ENCODE measurements at regions not wholly inside any gene's neighbourhood (a gene's known extent, or its start where the extent isn't known, plus 50 kb on each side); places are given as distances from the start of the nearest gene placed in this dataset.
"Not testable (repeated sequence)": the region's sequence is repeated elsewhere in the genome, so short reads cannot be mapped to it uniquely, and the experiment has no call there.

DNA sequence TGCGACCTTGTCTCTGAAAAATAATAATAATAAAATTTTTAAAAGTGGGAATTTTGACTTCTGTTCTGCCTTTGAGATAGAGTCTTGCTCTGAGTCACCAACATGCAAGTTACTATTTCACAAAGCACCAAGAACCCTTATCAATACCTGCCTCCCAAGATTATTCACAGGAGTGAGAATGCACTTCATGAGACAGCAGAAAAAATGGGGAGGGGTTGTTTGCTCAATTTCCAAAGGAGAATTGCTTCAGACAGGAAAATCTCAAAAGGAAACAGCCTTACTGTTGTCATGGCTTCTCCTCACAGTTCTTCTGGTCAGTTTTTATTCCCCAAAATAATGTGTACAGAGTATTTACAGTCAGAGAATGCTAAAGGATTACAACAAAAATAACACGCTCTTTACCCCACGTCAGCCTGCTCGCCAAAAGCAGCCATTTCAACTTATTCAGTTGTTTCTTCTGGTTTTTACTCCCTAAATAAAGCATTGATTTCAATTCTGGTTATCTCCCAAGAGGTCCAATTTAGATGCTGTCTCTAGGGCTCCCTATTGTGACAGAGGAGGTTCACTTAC, 89.0 kb downstream of the PPCDC start:
- peak overlapping the region in 1 of 7 experiments; percentile 17 for H3K4me3 ChIP-seq (ENCODE audit: control insufficient read depth in 1 of 7, extremely low read depth in 1 of 7, insufficient read depth in 4 of 7, low read depth in 2 of 7, low read length in 6 of 7)
- H3K9me3 ChIP-seq (ENCODE audit: control extremely low read depth in 1 of 5, control insufficient read depth in 4 of 5, insufficient read depth in 2 of 5, low read depth in 1 of 5, low read length in 4 of 5) = peaks cover 0 to 19% (median 0%) of the 10 kb centered on the region in 5 experiments
- 93% methylated on average over 3 of the region's 4 CpGs for WGBS (ENCODE audit: insufficient coverage)
- no peaks in the 10 kb centered on the region for H3K36me3 ChIP-seq (ENCODE audit: control insufficient read depth in 4 of 4, insufficient read depth in 4 of 4, low read length in 3 of 4)
- POLR2A ChIA-PET = no interaction called here
- H3K4me1 ChIP-seq (ENCODE audit: control extremely low read depth in 1 of 4, control insufficient read depth in 4 of 4, insufficient read depth in 4 of 4, low read length in 3 of 4) = peaks cover 21 to 62% (median 50%) of the 10 kb centered on the region in 4 experiments
- H3K27me3 ChIP-seq (replicated peaks in 2 of 5; ENCODE audit: control insufficient read depth in 4 of 5, insufficient read depth in 5 of 5, low read length in 4 of 5) = no peaks in the 10 kb centered on the region
- CTCF ChIA-PET = interaction anchor here (1.8 to 9.6 kb wide), 3 partner anchors 13 to 89 kb away, joined by 6 to 95 read pairs (median 37); partner anchors contain the start of gene C15orf39
- peak overlapping the region in 1 of 2 experiments; percentile 47 for H3K27ac ChIP-seq (ENCODE audit: insufficient read depth in 1 of 2, low read depth in 1 of 2, low read length in 2 of 2, poor library complexity in 1 of 2, severe bottlenecking in 2 of 2)
- DNase-seq = peak in 2 of 3 donors; percentile 13 to 26

GRCh38 chr15:75112848-75113492, 88.7 kb upstream of the C15orf39 start:
- no peak for DNase-seq
- H3K27ac ChIP-seq (ENCODE audit: insufficient read depth in 1 of 2, low read depth in 1 of 2, low read length in 2 of 2, poor library complexity in 1 of 2, severe bottlenecking in 2 of 2) = peak overlapping the region in 1 of 2 experiments; percentile 47
- H3K36me3 ChIP-seq (ENCODE audit: control insufficient read depth in 4 of 4, insufficient read depth in 4 of 4, low read length in 3 of 4) = no peaks in the 10 kb centered on the region
- POLR2A ChIA-PET = no interaction called here
- peak overlapping the region in 1 of 7 experiments; percentile 13 for H3K4me3 ChIP-seq (ENCODE audit: control insufficient read depth in 1 of 7, extremely low read depth in 1 of 7, insufficient read depth in 4 of 7, low read depth in 2 of 7, low read length in 6 of 7)
- H3K9me3 ChIP-seq (ENCODE audit: control extremely low read depth in 1 of 5, control insufficient read depth in 4 of 5, insufficient read depth in 2 of 5, low read depth in 1 of 5, low read length in 4 of 5) = peaks cover 0 to 19% (median 0%) of the 10 kb centered on the region in 5 experiments
- H3K27me3 ChIP-seq (replicated peaks in 2 of 5; ENCODE audit: control insufficient read depth in 4 of 5, insufficient read depth in 5 of 5, low read length in 4 of 5) = no peaks in the 10 kb centered on the region
- peaks cover 16 to 56% (median 47%) of the 10 kb centered on the region in 4 experiments for H3K4me1 ChIP-seq (ENCODE audit: control extremely low read depth in 1 of 4, control insufficient read depth in 4 of 4, insufficient read depth in 4 of 4, low read length in 3 of 4)
- CTCF ChIA-PET = interaction anchor here (0.6 kb wide), 1 partner anchor 48 kb away, joined by 4 read pairs; no protein-coding TSS in a partner anchor
- 100% methylated on average over 1 of the region's 3 CpGs for WGBS (ENCODE audit: insufficient coverage)

DNA sequence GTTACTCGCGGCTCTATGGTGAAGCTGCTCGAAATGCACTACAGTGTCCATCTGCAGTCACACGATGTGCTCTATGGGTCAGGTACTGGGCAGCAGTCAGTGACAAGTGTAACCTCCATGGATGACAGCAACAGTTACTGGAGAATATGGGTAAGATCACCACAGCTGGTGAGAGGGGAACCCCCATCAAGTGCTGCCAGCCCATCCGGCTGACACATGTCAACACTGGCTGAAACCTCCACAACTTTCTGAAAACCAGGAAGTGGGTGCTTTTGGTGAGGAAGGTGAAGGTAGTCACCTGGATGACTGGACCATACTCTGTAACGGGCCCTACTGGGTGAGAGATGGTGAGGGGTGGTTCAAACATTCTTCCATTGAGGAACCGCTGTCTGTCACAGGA, 87.4 kb upstream of the C15orf39 start:
- no peaks in the 10 kb centered on the region for H3K36me3 ChIP-seq (ENCODE audit: control insufficient read depth in 4 of 4, insufficient read depth in 4 of 4, low read length in 3 of 4)
- peak in 2 of 3 donors; percentile 59 to 60 for DNase-seq
- H3K4me1 ChIP-seq (ENCODE audit: control extremely low read depth in 1 of 4, control insufficient read depth in 4 of 4, insufficient read depth in 4 of 4, low read length in 3 of 4) = peaks cover 6 to 42% (median 34%) of the 10 kb centered on the region in 4 experiments
- no peaks in the 10 kb centered on the region for H3K27me3 ChIP-seq (replicated peaks in 2 of 5; ENCODE audit: control insufficient read depth in 4 of 5, insufficient read depth in 5 of 5, low read length in 4 of 5)
- peaks cover 0 to 19% (median 0%) of the 10 kb centered on the region in 5 experiments for H3K9me3 ChIP-seq (ENCODE audit: control extremely low read depth in 1 of 5, control insufficient read depth in 4 of 5, insufficient read depth in 2 of 5, low read depth in 1 of 5, low read length in 4 of 5)
- 86% methylated on average over 7 of the region's 7 CpGs for WGBS (ENCODE audit: insufficient coverage)
- ChIA-PET CTCF (interaction anchor here (1.0 to 3.2 kb wide), 5 partner anchors 9 to 73 kb away, joined by 3 to 12 read pairs (median 4); no protein-coding TSS in a partner anchor), POLR2A (no interaction called here)
- H3K27ac ChIP-seq (ENCODE audit: insufficient read depth in 1 of 2, low read depth in 1 of 2, low read length in 2 of 2, poor library complexity in 1 of 2, severe bottlenecking in 2 of 2) = no peak overlapping the region
- H3K4me3 ChIP-seq (ENCODE audit: control insufficient read depth in 1 of 7, extremely low read depth in 1 of 7, insufficient read depth in 4 of 7, low read depth in 2 of 7, low read length in 6 of 7) = no peak overlapping the region

- Histone ChIP-seq H3K4me1 (ENCODE audit: control extremely low read depth in 1 of 4, control insufficient read depth in 4 of 4, insufficient read depth in 4 of 4, low read length in 3 of 4) (peaks cover 6 to 38% (median 29%) of the 10 kb centered on the region in 4 experiments), H3K4me3 (ENCODE audit: control insufficient read depth in 1 of 7, extremely low read depth in 1 of 7, insufficient read depth in 4 of 7, low read depth in 2 of 7, low read length in 6 of 7) (no peak overlapping the region), H3K36me3 (ENCODE audit: control insufficient read depth in 4 of 4, insufficient read depth in 4 of 4, low read length in 3 of 4) (no peaks in the 10 kb centered on the region), H3K9me3 (ENCODE audit: control extremely low read depth in 1 of 5, control insufficient read depth in 4 of 5, insufficient read depth in 2 of 5, low read depth in 1 of 5, low read length in 4 of 5) (peaks cover 0 to 19% (median 0%) of the 10 kb centered on the region in 5 experiments), H3K27ac (ENCODE audit: insufficient read depth in 1 of 2, low read depth in 1 of 2, low read length in 2 of 2, poor library complexity in 1 of 2, severe bottlenecking in 2 of 2) (no peak overlapping the region), H3K27me3 (replicated peaks in 2 of 5; ENCODE audit: control insufficient read depth in 4 of 5, insufficient read depth in 5 of 5, low read length in 4 of 5) (no peaks in the 10 kb centered on the region)
- no peak for DNase-seq
- WGBS (ENCODE audit: insufficient coverage) = 100% methylated on average over 3 of the region's 3 CpGs
- ChIA-PET CTCF (interaction anchor here (1.2 to 3.2 kb wide), 4 partner anchors 8 to 73 kb away, joined by 3 to 12 read pairs (median 4); no protein-coding TSS in a partner anchor), POLR2A (interaction anchor here (0.8 kb wide), 1 partner anchor 10 kb away, joined by 3 read pairs; no protein-coding TSS in a partner anchor)
These were observed 86.9 kb upstream of the C15orf39 start for GRCh38 chr15:75114796-75115195.

DNA sequence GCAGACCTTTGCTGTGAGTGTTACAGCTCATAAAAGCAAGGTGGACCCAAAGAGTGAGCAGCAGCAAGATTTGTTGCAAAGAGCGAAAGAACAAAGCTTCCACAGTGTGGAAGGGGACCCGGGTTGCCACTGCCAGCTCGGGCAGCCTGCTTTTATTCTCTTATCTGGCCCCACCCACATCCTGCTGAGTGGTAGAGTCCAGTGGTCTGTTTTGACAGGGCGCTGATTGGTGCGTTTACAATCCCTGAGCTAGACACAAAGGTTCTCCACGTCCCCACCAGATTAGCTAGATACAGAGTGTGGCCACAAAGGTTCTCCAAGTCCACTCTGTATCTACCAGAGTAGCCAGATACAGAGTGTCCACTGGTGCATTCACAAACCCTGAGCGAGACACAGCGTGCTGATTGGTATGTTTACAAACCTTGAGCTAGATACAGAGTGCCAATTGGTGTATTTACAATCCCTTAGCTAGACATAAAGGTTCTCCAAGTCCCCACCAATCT, 86.2 kb upstream of the C15orf39 start:
- WGBS (ENCODE audit: insufficient coverage) = 83% methylated on average over 8 of the region's 8 CpGs
- CTCF ChIA-PET = interaction anchor here (1.3 to 3.2 kb wide), 3 partner anchors 9 to 74 kb away, joined by 4 to 12 read pairs (median 6); no protein-coding TSS in a partner anchor
- POLR2A ChIA-PET = interaction anchor here (0.8 kb wide), 1 partner anchor 10 kb away, joined by 3 read pairs; no protein-coding TSS in a partner anchor

GRCh38 chr15:75116143-75116542, 85.5 kb upstream of the C15orf39 start:
- ChIA-PET POLR2A (interaction anchor here (0.6 to 1.2 kb wide), 3 partner anchors 9 to 81 kb away, joined by 3 to 4 read pairs (median 3); no protein-coding TSS in a partner anchor), CTCF (interaction anchor here (1.7 to 3.2 kb wide), 2 partner anchors 9 to 73 kb away, joined by 6 to 12 read pairs; no protein-coding TSS in a partner anchor)

More for the DNA sequence above, 86.2 kb upstream of the C15orf39 start:
- H3K9me3 ChIP-seq (ENCODE audit: control extremely low read depth in 1 of 5, control insufficient read depth in 4 of 5, insufficient read depth in 2 of 5, low read depth in 1 of 5, low read length in 4 of 5) = peaks cover 0 to 19% (median 0%) of the 10 kb centered on the region in 5 experiments
- not testable (repeated sequence) for DNase-seq; H3K27me3 ChIP-seq (replicated peaks in 2 of 5; ENCODE audit: control insufficient read depth in 4 of 5, insufficient read depth in 5 of 5, low read length in 4 of 5); H3K4me3 ChIP-seq (ENCODE audit: control insufficient read depth in 1 of 7, extremely low read depth in 1 of 7, insufficient read depth in 4 of 7, low read depth in 2 of 7, low read length in 6 of 7); H3K36me3 ChIP-seq (ENCODE audit: control insufficient read depth in 4 of 4, insufficient read depth in 4 of 4, low read length in 3 of 4); H3K27ac ChIP-seq (ENCODE audit: insufficient read depth in 1 of 2, low read depth in 1 of 2, low read length in 2 of 2, poor library complexity in 1 of 2, severe bottlenecking in 2 of 2)
- peaks cover 4 to 31% (median 23%) of the 10 kb centered on the region in 4 experiments for H3K4me1 ChIP-seq (ENCODE audit: control extremely low read depth in 1 of 4, control insufficient read depth in 4 of 4, insufficient read depth in 4 of 4, low read length in 3 of 4)

More at GRCh38 chr15:75116143-75116542, 85.5 kb upstream of the C15orf39 start:
- H3K4me1 ChIP-seq (ENCODE audit: control extremely low read depth in 1 of 4, control insufficient read depth in 4 of 4, insufficient read depth in 4 of 4, low read length in 3 of 4) = peaks cover 4 to 24% (median 16%) of the 10 kb centered on the region in 4 experiments
- not testable (repeated sequence) for H3K36me3 ChIP-seq (ENCODE audit: control insufficient read depth in 4 of 4, insufficient read depth in 4 of 4, low read length in 3 of 4); H3K4me3 ChIP-seq (ENCODE audit: control insufficient read depth in 1 of 7, extremely low read depth in 1 of 7, insufficient read depth in 4 of 7, low read depth in 2 of 7, low read length in 6 of 7); H3K27ac ChIP-seq (ENCODE audit: insufficient read depth in 1 of 2, low read depth in 1 of 2, low read length in 2 of 2, poor library complexity in 1 of 2, severe bottlenecking in 2 of 2); H3K27me3 ChIP-seq (replicated peaks in 2 of 5; ENCODE audit: control insufficient read depth in 4 of 5, insufficient read depth in 5 of 5, low read length in 4 of 5); DNase-seq
- over 99% methylated on average over 21 of the region's 31 CpGs for WGBS (ENCODE audit: insufficient coverage)
- H3K9me3 ChIP-seq (ENCODE audit: control extremely low read depth in 1 of 5, control insufficient read depth in 4 of 5, insufficient read depth in 2 of 5, low read depth in 1 of 5, low read length in 4 of 5) = peaks cover 0 to 19% (median 0%) of the 10 kb centered on the region in 5 experiments

Measured in common myeloid progenitor, CD34-positive (primary cell).